ENCODE measurements at regions not wholly inside any gene's neighbourhood (a gene's known extent, or its start where the extent isn't known, plus 50 kb on each side); places are given as distances from the start of the nearest gene placed in this dataset.

DNA sequence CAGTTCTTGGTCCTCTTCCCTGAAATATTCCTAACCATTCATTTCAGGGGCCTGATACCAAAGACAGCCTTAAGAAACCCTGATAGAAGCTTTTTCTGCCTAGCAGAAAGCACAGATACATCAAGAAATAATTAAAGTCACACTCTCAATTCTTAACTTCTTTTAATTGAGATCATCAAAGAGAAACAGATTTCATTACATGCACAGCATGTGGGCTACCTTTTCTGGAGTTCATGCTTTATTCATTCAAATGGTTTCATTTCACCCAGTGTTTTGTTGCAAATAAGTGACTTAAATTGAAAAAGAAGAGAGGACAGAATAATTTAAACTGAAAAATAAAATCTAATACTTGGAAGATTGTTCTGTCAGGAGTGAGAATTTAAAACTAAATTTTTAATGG, 192.6 kb upstream of the GGTLC1 start:
- CTCF ChIA-PET = interaction anchor here (1.8 kb wide), 1 partner anchor 21 kb away, joined by 4 read pairs; no protein-coding TSS in a partner anchor
- ATAC-seq = no peak
- H3K4me2 ChIP-seq = no peak overlapping the region
- DNase-seq (ENCODE audit: low read depth in 1 of 2, low spot score in 1 of 2) = no peak
- FAIRE-seq = no peak
- H3K4me1 ChIP-seq = no peaks in the 10 kb centered on the region
- TF ChIP-seq EP300 (IDR thresholded peaks at IDR 0.05) (no peak), USF2 (IDR thresholded peaks at IDR 0.05) (no peak), TP53 (CRISPR knock-in tag; IDR thresholded peaks at IDR 0.05) (no peak), EHMT2 (IDR thresholded peaks at IDR 0.05; ENCODE audit: low read depth) (no peak), CEBPB (IDR thresholded peaks at IDR 0.05) (no peak), BHLHE40 (IDR thresholded peaks at IDR 0.05; ENCODE audit: low read depth, low read length) (no peak), GATA3 (IDR thresholded peaks at IDR 0.05; ENCODE audit: borderline replicate concordance) (no peak), PHF8 (IDR thresholded peaks at IDR 0.05; ENCODE audit: borderline replicate concordance, low read depth) (no peak), NFE2L2 (conservative IDR thresholded peaks at IDR 0.05; ENCODE audit: low read length) (no peak), RCOR1 (IDR thresholded peaks at IDR 0.05; ENCODE audit: low read depth, low read length) (no peak)
- TF ChIP-seq, protein P1, sequence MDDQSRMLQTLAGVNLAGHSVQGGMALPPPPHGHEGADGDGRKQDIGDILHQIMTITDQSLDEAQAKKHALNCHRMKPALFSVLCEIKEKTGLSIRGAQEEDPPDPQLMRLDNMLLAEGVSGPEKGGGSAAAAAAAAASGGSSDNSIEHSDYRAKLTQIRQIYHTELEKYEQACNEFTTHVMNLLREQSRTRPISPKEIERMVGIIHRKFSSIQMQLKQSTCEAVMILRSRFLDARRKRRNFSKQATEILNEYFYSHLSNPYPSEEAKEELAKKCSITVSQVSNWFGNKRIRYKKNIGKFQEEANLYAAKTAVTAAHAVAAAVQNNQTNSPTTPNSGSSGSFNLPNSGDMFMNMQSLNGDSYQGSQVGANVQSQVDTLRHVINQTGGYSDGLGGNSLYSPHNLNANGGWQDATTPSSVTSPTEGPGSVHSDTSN (IDR thresholded peaks at IDR 0.05) = no peak
- no peaks in the 10 kb centered on the region for H3K9me3 ChIP-seq
- H3K4me3 ChIP-seq = no peak overlapping the region
- H3K27ac ChIP-seq = no peak overlapping the region
- POLR2A ChIA-PET = no interaction called here

DNA sequence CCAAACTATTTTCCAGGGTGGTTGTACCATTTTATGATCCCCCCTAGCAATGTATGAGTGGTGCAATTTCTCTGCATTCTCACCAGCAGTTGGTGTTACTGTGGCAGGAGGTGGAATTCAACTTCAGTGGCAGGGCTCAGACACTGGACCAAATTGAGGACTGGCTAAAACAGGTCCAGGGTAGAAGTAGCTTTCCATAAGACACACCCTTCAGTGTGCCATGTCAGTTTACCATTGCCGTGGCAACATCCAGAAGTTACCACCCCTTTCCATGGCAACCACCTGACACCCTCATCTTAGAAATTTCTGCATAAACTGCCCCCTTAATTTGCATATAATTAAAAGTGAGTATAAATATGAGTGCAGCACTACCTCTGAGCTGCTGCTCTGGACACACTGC, 180.7 kb upstream of the GGTLC1 start:
- DNase-seq (ENCODE audit: low read depth in 1 of 2, low spot score in 1 of 2) (no peak), FAIRE-seq (no peak), ATAC-seq (no peak)
- H3K4me3 ChIP-seq = no peak overlapping the region
- no peaks in the 10 kb centered on the region for H3K4me1 ChIP-seq
- H3K9me3 ChIP-seq = peaks cover 12% of the 10 kb centered on the region; the same call in 2 of the 3 replicates
- H3K4me2 ChIP-seq = no peak overlapping the region
- TF ChIP-seq EHF (CRISPR knock-in tag; IDR thresholded peaks at IDR 0.05) = no peak
- no peak for TF ChIP-seq ZC3H11A (IDR thresholded peaks at IDR 0.05)
- no peak for TF ChIP-seq HEYL (CRISPR knock-in tag; IDR thresholded peaks at IDR 0.05)
- TF ChIP-seq RCOR1 (IDR thresholded peaks at IDR 0.05; ENCODE audit: low read depth, low read length) = no peak
- no peak for TF ChIP-seq MAFK (IDR thresholded peaks at IDR 0.05; ENCODE audit: partially characterized antibody)
- TF ChIP-seq, protein P2, sequence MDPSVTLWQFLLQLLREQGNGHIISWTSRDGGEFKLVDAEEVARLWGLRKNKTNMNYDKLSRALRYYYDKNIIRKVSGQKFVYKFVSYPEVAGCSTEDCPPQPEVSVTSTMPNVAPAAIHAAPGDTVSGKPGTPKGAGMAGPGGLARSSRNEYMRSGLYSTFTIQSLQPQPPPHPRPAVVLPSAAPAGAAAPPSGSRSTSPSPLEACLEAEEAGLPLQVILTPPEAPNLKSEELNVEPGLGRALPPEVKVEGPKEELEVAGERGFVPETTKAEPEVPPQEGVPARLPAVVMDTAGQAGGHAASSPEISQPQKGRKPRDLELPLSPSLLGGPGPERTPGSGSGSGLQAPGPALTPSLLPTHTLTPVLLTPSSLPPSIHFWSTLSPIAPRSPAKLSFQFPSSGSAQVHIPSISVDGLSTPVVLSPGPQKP (IDR thresholded peaks at IDR 0.05; ENCODE audit: low read depth, low read length) = no peak
- TF ChIP-seq PHF8 (IDR thresholded peaks at IDR 0.05; ENCODE audit: borderline replicate concordance, low read depth) = no peak
- TF ChIP-seq NFE2L2 (conservative IDR thresholded peaks at IDR 0.05; ENCODE audit: low read length) = no peak
- no peak for TF ChIP-seq ZFP36 (IDR thresholded peaks at IDR 0.05; ENCODE audit: borderline replicate concordance, partially characterized antibody)
- no peak for TF ChIP-seq ZSCAN20 (CRISPR knock-in tag; IDR thresholded peaks at IDR 0.05)
- TF ChIP-seq, protein P3, sequence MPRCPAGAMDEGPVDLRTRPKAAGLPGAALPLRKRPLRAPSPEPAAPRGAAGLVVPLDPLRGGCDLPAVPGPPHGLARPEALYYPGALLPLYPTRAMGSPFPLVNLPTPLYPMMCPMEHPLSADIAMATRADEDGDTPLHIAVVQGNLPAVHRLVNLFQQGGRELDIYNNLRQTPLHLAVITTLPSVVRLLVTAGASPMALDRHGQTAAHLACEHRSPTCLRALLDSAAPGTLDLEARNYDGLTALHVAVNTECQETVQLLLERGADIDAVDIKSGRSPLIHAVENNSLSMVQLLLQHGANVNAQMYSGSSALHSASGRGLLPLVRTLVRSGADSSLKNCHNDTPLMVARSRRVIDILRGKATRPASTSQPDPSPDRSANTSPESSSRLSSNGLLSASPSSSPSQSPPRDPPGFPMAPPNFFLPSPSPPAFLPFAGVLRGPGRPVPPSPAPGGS (IDR thresholded peaks at IDR 0.05) = no peak
- no peak for TF ChIP-seq RAD21 (conservative IDR thresholded peaks at IDR 0.05 in 1 of 2, IDR thresholded peaks at IDR 0.05 in 1 of 2)
- TF ChIP-seq KDM1A (IDR thresholded peaks at IDR 0.05; ENCODE audit: low read depth) = no peak
- no peak for TF ChIP-seq EP300 (IDR thresholded peaks at IDR 0.05)
- no peak for TF ChIP-seq HMGXB4 (CRISPR knock-in tag; IDR thresholded peaks at IDR 0.05; ENCODE audit: borderline replicate concordance)
- TF ChIP-seq JUN (IDR thresholded peaks at IDR 0.05) = no peak
- TF ChIP-seq JUNB (IDR thresholded peaks at IDR 0.05) = no peak
- TF ChIP-seq EHMT2 (IDR thresholded peaks at IDR 0.05; ENCODE audit: low read depth) = no peak
- no peak for TF ChIP-seq RARB (CRISPR knock-in tag; IDR thresholded peaks at IDR 0.05)
- no peak for TF ChIP-seq RFX5 (IDR thresholded peaks at IDR 0.05)
- no peak overlapping the region for H3K27ac ChIP-seq
- WGBS (ENCODE audit: missing lambda C conversion rate) = 18% methylated on average over 1 of the region's 1 CpG
- ChIA-PET CTCF (interaction anchor here (1.2 to 1.3 kb wide), 2 partner anchors 8 to 10 kb away, joined by 3 to 4 read pairs; no protein-coding TSS in a partner anchor), POLR2A (no interaction called here)

Data from A549 (cell line).